ENCODE measurements at regions not wholly inside any gene's neighbourhood (a gene's known extent, or its start where the extent isn't known, plus 50 kb on each side); places are given as distances from the start of the nearest gene placed in this dataset.

DNA sequence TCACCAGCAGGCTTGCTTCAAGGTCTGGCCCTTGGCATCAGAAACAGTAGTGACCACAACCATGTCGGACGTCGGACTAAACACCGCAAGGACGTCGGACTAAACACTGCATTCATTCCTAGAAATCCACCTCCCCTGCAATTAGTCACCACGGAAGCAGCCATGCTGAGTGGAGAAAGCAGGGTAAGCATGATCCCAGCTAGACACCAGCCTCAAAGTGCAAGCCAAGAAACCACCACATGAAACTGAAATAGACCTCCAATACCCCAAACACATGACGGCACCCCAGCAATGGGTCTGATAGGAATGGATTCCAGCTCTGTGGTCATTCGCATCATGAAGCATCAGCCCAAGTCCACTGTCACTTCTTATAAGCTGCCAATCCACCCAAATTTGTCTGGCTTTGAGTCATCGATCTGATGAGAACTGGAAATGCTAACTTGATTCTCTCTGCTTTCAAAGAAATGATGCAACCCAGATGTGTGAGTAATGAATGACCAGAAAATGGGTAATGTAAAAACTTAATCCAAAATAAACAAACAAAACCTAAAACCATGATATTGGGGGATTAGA lies 348.3 kb upstream of the TMCO5A start:
- peak; percentile 50 for DNase-seq

DNA sequence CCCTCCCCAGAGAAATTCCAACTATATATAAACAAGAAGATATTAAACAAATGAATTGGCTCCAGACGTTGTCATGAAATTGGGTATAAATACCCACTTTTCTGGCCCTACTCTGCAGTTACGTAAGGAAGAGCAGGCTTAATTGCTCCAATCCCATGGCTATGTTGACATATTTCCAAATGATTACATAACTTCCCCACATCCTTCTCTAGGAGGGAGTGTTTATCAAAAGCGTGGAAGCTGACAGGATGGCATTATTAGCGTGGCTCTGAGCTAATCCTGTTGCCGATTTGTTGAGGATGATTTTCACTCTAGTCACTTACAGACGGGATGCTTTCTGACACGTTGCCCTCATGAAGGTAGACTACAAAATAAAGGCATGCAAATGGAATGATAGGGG lies 347.5 kb upstream of the TMCO5A start:
- DNase-seq: no peak

DNA sequence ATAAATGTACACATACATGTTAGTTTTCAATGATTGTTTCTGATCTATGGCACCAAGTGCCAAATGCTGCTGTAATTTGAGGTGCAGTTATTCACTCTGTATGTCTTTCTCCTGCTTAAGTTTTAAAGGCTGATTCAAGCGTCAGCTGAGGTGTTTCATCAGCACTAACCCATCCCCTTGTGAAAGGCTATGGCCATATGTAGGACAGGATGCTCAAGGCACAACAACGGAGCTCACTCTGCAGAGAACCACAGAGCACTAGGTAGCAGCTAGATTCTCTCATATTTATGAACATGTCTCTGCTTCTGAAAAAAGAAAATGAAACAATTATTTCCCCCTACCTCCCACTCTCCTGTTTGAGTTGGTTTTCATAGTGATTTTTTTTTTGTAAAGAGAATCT lies 340.0 kb upstream of the TMCO5A start:
- no peak for DNase-seq

DNA sequence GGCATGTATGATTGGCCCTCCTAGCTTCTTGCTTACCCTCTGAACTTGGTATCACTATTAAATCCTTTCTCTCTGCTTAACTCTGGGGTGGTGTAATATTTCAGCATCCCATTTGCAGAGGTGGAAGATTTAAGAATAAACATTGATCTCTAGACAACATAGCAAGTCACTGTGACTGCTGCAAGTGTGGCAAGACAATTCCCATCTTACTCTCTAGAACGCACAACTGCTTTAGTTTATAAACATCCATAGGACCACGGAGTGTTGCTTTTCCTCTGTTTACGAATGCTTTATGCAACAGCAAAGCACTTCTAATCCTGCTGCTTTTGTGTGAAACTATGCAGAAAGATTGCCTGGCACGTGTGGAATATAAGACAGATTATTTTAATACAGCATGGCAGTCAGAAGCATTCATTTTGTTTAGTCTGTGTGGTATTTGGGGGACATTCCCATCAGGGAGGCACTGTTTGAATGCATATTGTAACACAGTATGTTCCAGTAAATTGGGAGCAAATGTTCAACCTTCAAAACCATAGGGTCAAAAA lies 338.9 kb upstream of the TMCO5A start:
- no peak for DNase-seq

DNA sequence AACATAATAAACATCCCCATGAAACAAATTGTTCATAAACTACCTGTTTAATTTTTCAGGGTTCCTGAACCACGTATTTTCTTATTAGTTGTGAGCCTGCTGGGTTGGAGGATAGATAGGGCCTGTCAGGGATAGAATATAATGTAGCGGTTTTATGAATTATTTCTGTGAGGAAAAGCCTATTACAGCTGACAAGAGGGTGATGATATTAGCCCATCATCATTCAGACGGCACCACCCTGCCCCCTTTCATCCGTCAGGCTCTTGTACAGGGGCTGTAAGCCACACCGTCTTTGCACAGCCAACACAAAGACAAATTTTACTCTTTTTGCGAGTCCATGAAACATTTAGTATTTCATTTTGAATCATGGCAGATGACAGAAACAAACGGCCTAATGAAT lies 335.3 kb upstream of the TMCO5A start:
- DNase-seq: no peak

DNA sequence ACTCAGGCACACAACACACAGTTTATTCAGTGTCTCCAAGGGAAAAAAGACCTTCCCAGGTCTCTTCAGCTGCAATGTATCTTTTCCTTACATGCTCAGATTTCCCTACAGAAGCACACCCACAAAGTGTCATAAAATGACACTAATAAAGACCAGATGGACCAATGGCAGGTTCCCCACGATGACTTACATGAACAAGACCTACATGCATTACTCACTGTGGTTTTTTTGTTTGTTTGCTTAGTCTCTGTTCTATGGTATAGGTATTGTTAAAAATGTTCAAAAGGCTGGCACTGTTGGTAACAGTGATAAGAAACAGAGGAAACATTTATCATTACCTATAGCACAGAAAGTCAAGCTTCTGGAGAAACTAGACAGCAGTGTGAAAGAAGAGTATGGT lies 318.2 kb upstream of the TMCO5A start:
- no peak for DNase-seq

DNA sequence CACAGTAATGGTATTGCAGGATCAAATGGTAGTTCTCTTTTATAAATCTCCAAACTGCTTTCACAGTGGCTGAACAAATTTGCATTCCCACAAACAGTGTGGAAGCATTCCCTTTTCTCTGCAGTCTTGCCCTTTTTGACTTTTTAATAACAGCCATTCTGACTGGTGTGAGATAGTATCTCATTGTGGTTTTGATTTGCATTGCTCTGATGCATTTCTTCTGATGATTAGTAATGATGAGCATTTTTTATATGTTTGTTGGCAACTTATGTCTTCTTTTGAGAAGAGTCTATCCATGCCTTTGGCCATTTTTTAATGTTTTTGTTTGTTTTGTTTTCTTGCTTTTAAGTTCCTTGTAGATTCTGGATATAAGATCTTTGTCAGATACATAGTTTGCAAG lies 316.1 kb upstream of the TMCO5A start:
- DNase-seq: no peak

DNA sequence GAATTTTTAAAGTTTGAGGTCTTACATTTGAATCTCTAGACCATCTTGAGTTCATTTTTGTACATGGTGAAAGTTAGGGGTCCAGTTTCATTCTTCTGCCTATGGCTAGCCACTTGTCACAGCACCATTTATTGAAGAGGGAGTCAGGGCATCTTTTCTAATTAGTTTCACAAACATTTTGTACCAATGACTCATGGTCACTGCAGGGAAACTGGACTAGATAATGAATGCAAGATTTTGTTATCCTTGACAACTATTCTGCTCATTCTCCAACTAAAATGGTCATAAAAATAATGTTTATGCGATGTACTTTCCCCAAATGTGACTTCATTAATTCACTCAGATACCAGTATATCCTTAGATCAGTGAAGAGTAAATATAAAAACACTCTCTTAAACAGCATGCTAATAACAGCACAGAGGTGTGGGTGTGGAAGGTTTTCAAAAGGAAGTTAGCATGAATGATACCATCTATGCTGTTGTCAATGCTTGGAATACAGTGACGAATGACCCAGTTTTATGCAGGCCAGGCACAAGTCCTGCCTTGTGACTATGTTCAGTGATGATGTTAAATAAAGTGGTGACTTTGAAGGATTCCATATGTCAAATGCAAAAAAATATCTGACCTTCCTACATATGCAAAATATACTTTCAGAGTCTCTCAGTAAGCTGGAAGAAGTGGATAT lies 314.9 kb upstream of the TMCO5A start:
- DNase-seq: no peak

DNA sequence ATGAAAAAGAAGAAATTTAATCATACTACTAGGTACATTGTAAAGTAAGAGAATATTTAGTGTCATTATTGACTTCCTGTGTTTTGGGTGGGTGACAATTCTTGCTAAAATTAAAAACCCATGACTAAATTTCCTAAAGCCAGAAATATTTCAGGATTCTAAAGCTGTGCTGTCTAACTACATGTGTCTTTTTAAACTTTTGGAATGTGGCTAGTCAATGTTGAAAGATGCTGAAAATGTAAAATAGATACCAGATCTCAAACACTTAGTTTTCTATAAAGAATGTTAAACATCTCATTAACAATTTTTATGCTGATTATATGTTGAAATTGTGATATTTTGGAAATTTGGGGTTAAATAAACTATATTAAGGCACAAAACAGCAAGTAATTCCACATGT lies 308.9 kb upstream of the TMCO5A start:
- DNase-seq: no peak

DNA sequence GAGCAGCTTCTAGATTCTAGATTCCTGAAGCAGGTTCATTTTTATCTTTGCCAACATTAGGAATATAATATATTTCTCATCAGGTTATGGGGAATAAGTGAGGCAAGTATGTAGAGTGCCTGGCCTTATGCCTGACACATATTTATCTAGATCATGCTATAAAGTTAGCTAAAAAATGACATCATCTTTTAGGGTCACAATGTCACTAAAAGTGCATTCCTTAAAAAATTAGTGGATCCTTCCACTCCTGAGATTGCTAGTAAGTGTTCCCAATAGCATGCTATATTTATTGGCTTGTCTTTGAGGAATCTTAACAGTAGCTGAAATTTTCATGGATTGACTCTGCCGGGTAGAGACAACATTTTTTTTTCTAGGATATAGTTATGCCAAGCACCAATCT lies 305.9 kb upstream of the TMCO5A start:
- DNase-seq: no peak

DNA sequence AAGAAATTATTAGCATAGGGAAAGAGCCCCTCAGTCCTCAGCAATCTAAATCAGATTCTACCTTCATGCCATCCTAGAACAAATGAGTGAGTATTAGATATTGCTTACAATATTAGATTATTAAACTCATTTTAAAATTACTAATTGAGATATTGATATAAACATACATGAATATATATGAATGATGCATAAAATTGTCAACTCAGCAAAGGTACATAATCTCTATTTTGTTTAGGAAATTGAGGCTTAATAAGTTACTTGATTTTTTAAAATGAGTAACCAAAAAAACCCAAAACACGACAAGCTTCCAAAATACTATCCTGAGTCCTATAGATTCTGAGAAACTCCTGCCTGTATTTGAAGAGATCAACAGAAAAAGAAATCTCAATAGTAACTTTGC lies 297.7 kb upstream of the TMCO5A start:
- no peak for DNase-seq

DNA sequence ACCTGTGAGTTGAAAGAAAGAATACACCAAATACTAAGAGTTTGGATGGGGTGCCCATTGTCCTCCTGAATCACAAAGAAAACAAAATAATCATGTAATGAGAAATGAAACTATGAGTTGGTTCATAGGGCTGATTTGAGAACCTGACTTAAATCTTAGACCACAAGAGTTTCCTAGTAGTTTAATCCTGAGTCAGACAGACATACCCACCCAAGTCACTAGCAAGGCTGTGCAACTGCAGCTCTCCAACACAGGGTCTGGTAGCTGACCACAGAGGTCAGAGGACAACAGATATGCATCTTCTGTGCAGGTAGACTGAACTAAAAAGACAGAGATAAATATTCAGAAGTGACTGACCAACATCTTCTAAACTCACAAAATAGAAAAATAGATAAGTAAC lies 296.3 kb upstream of the TMCO5A start:
- DNase-seq: no peak

DNA sequence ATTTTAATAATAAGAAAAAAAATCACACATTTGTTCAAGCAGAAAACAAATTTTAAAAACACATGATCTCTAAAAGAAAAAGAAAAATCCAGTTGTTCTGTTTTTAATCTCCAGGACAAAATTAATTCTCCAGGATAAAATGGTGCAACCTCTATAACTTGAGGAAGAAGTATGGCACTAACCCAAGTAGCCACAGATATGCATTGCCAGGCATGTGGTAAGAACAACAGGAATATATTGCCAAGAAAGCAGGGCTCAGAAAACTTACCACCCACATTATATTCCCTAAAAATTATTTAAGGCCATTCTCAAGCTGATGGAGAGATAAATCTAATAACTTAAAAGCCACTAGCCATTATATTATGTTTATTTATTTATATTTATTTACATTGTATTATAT lies 295.7 kb upstream of the TMCO5A start:
- DNase-seq: no peak

DNA sequence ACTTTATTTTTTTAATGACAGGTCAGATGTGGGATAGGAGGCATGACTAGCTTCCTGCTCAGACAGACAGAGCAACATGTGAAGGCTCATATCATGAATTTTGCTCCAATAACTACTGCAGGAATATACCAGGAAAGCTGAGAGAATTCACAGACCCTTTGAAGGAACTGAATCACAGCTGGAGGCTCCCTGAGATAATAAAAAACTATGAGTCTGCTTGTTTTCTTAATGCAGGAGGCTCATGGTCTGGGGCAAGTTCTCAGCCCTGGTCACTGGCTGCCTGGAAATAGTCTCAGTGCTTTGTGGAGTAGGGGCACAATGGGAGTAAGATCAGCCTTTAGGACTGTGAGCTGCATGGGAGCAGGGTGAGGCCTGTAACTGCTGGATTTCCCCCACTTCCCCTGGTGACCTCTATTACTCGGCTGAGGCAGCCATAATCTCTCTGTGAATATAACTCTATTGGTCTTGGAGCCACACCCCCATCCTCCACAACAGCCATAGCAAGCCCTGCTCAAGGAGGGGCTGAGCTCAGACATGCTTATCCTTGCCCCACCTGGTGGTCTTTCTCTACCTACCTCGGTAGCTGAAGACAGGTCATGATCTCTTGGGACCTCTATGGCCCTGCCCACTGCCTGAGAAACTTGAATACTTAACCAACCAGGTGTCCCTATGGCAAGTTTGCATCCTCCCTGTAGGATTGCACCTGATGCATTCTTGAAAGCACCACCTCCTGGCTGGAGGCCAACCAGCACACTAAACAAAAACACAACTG lies 281.6 kb upstream of the TMCO5A start:
- no peak for DNase-seq

DNA sequence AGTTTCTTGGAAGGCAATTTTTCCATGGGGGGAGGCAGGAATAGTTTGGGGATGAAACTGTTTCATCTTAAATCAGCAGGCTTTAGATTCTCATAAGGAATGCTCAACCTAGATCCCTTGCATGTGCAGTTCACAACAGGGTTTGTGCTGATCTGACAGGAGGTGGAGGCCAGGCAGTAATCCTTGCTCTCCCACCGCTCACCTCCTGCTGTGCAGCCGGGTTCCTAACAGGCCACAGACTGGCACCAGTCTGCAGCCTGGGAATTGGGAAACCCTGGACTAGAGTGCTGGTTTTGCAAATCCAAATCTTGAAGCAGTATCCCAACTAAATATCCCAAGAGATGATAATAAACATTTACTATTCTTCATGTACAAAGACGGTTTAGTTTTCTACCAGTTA lies 256.3 kb upstream of the TMCO5A start:
- DNase-seq: no peak

DNA sequence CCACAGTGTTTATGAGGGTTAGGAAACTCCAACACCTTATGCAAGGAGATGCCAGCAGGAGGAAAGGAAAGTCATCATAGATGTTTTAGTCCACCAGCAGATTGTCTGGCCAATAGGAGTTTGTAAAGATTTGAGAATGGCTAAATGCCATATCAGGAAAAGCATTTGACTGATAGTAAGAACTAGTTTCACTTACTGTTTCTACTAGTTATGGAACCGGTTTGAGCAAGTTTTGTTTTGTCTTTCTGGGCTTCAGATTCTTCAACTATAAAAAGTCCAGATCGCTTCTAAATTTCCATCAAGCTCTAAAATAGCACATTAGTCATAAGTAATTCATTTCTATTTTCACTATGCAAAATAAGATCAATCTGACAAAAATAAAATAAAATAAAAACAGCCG lies 254.8 kb upstream of the TMCO5A start:
- DNase-seq: no peak

DNA sequence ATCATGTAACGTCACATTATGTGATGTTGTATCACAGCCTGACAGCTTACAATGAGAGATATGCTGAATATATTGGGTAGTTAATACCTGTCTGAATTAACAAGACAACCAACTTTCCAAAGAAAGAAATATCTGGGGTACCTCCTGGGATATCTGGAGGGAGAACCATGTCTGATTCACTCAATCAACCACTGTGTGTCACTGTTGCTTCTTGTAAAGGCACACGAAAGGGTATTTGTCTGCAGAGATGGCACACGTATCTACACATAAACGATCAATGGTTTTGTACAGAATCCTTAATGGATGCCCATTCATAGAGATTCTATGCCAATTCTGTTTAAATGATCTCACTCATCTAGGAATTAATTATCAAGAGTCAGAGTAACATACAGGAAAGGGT lies 252.1 kb upstream of the TMCO5A start:
- DNase-seq: no peak

DNA sequence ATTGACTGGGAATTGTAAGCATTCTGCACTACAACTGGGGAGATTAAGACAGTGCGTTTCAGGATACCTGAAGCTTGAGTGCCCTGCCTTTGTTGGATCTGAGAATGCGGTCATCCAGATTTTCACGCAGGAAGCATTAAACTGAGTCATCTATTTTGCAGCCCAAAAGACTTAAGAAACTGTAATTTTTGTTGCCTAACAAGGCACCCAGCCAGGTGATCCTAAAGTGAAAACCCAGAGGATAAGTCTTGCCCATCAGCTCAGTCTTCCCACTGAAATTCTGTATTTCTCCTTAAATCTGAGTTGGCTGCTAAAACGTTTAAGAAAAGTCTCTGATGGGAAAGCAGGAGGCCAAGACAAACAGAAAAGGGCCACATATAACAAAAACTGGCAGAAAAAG lies 242.5 kb upstream of the TMCO5A start:
- peak; percentile 50 for DNase-seq

DNA sequence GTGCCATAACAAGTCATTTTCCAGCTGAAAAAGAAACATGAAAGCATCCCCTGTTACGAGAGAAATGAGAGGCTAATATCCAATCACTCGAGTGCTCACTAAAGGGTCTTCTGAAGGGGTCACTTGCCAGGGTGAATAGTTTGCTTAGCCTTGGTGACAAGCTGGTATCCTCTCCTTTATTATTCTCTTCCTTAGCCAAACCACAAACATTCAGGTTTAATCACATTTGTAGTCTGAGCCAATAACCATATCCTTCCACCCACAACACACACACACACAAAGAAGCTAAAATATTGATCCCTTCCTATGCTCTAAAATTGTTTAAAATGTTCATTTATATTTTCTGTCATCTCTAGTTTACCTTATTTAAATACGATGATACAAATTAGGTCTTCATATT lies 240.5 kb upstream of the TMCO5A start:
- DNase-seq: no peak

DNA sequence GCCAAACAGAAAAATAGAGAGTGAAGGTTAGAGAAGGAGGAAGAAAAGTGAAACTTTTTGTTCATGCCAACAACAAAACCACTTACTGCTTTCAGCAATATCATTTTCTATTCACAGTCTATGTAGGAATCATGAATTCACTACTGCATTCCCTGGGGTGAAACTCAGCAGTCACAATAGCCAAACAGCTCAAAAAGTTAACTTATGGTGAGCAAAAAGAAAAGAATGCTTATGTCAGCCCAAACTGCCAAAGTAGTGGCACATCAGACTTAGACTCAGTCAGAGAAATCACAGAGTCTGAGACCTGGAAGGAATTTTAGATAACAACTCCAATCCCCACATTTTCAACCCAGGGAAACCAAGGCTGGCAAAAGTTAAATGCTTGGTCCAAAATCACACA lies 238.7 kb upstream of the TMCO5A start:
- DNase-seq: no peak

DNA sequence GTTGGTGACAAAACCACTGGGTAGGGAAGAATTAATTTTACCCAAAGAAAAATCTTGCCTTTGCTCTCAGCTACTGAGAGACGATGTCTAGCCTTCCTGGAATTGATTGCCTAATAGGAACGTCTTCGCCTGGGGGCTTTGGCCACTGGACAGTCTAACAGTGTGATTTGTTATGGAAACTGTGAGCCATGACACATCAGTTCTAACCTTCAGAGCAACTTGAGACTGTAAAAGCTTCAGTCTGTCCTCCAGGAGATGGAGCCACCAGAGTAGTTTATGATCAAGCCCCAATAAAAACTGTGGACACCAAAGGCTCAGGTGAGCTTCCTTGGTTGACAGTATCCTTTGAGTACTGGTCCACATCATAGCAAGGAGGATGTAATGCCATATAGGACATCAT lies 235.8 kb upstream of the TMCO5A start:
- no peak for DNase-seq

DNA sequence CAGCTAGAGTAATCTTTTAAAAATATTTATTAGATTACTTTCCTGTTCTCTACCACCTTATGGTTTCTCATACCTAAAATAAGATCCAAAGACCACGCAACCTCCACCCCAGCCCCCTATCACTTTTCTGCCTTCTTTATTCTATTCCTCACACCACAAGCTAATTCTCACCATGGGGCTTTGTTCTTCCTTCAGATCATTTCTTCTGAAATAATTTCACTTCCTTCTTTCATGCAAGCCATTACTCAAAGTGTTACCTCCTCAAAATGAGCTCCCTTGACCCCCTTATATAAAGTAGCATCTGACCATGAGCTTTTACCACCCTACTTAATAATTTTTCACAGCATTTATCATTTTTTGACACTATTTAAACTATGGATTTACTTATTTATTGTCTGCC lies 233.2 kb upstream of the TMCO5A start:
- no peak for DNase-seq

DNA sequence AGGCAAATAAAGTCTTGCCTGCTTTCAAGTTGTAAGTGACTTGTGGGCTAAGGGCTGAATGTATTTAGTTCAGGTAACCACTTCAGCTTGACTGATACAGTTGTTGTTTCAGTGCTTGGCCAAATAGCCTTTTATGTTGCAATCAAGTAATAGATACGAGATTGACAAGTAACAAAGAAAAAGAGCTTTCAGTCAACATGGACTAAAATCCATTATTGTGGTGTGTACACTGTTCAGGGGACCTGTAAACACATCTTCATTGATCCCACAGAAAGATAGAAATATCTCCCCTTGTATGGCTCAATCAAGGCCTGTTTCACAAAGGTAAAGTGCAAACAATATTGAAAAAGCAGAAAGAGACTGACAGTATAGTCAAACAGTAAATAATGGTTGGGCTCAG lies 224.8 kb upstream of the TMCO5A start:
- DNase-seq: no peak

DNA sequence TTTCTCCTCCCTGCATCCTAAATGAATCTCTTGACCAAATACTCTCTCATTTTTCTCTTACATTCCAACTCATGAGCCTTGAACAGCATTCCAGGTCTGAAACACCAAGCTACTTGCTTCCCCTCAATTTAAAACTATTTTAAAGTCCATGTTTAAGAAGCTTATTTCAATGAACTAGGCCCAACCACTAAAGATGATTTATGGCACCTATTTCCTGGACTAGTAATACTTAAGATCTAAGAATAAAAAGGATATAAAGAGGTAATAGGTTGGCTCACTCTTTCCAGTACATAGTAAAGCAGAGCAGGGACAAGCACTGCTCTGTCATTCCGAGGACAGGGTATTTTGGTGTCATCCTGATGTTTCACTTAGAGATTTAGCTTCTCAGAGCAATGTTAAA lies 219.3 kb upstream of the TMCO5A start:
- no peak for DNase-seq
